ENCODE measurements at regions not wholly inside any gene's neighbourhood (a gene's known extent, or its start where the extent isn't known, plus 50 kb on each side); places are given as distances from the start of the nearest gene placed in this dataset.

DNA sequence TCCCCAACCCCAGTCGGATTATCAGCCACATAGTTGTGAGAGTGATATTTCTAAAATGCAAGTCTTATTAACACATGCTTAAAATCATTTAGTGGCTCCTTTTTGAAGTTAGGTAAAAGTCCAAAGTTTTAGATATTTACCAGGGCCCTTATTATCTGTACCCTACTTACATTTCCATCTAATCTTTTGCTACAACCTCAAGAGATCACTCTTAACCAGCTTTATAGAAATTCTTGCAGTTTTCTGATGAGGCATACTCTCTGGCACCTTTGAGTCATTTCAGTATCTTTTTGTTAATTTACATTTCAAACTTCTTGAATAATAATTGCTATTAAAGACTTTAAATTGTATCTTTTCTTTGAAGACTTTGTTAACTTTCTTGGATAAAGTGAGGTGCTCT lies 453.3 kb downstream of the RFPL4B start:
- TF ChIP-seq POLR2AphosphoS5 (IDR thresholded peaks at IDR 0.05; ENCODE audit: borderline replicate concordance, low read depth, low read length), result no peak
- no peak for TF ChIP-seq EZH2 (IDR thresholded peaks at IDR 0.05)
- no peak for TF ChIP-seq FOXP2 (optimal IDR thresholded peaks at IDR 0.05; ENCODE audit: control extremely low read depth, extremely low read length, insufficient read depth)

Measured in SK-N-MC (cell line).